Neuronal stem cell (in vitro differentiated cells): ENCODE measurements at regions not wholly inside any gene's neighbourhood (a gene's known extent, or its start where the extent isn't known, plus 50 kb on each side); places are given as distances from the start of the nearest gene placed in this dataset.

Source experiments
- DNase-seq: peaks from one replicate; pipeline ENCODE4 v3.0.0-alpha.2; 2013; ENCODE audit warnings: low spot score
- H2AFZ ChIP-seq: one replicate; pipeline ENCODE4 v1.6.1; 2013; ENCODE audit warnings: mild to moderate bottlenecking, low read length, inconsistent platforms
- H2AK5ac ChIP-seq: 2 replicates; pipeline ENCODE4 v1.6.1; 2013; ENCODE audit warnings: low read depth, mild to moderate bottlenecking, inconsistent platforms, low read length, moderate library complexity, mixed read lengths
- H2BK120ac ChIP-seq: 2 replicates; pipeline ENCODE4 v1.6.1; 2013; ENCODE audit warnings: low read depth, mild to moderate bottlenecking, inconsistent platforms, low read length, moderate library complexity, mixed read lengths
- H2BK12ac ChIP-seq: one replicate; pipeline ENCODE4 v1.6.1; 2013; ENCODE audit warnings: low read length, inconsistent platforms
- H2BK15ac ChIP-seq: 2 replicates; pipeline ENCODE4 v1.6.1; 2013; ENCODE audit warnings: mild to moderate bottlenecking, low read length, inconsistent platforms, mixed read lengths
- H2BK5ac ChIP-seq: one replicate; pipeline ENCODE4 v1.6.1; 2013; ENCODE audit warnings: inconsistent platforms, mild to moderate bottlenecking, low read length, moderate library complexity
- H3K14ac ChIP-seq: one replicate; pipeline ENCODE4 v1.6.1; 2013; ENCODE audit warnings: low read length, inconsistent platforms
- H3K18ac ChIP-seq: 2 replicates; pipeline ENCODE4 v1.6.1; 2013; ENCODE audit warnings: low read length, inconsistent platforms
- H3K23ac ChIP-seq: 2 replicates; pipeline ENCODE4 v1.6.1; 2013; ENCODE audit warnings: low read depth, mild to moderate bottlenecking, mixed read lengths, low read length, inconsistent platforms; ENCODE audit not compliant: poor library complexity
- H3K27ac ChIP-seq: replicated peaks from 3 replicates; pipeline ENCODE4 v1.5.1; 2013; ENCODE audit warnings: low read length, inconsistent platforms
- H3K27me3 ChIP-seq, 3 experiments: 2 replicates each; pipeline ENCODE4 v1.6.1; 2013; ENCODE audit warnings: low read length in 3 of 3, mild to moderate bottlenecking in 2 of 3, inconsistent platforms in 1 of 3, low read depth in 1 of 3, mixed read lengths in 1 of 3, moderate library complexity in 1 of 3; ENCODE audit not compliant: control insufficient read depth in 3 of 3, insufficient read depth in 3 of 3
- H3K36me3 ChIP-seq, 2 donors: replicated peaks in 1 of 2; 2 replicates each; pipeline ENCODE4 v1.6.1; 2013; ENCODE audit warnings: low read length in 2 of 2; ENCODE audit not compliant: control insufficient read depth in 2 of 2, insufficient read depth in 2 of 2
- H3K4ac ChIP-seq: 2 replicates; pipeline ENCODE4 v1.6.1; 2013; ENCODE audit warnings: inconsistent platforms, mild to moderate bottlenecking, low read length, moderate library complexity
- H3K4me1 ChIP-seq, 2 donors: 1 replicate in 1 of 2; 2 replicates in 1 of 2; pipeline ENCODE4 v1.6.1; 2013; ENCODE audit warnings: low read length in 2 of 2, low read depth in 1 of 2; ENCODE audit not compliant: control insufficient read depth in 2 of 2, insufficient read depth in 1 of 2
- H3K4me2 ChIP-seq: one replicate; pipeline ENCODE4 v1.6.1; 2013; ENCODE audit warnings: mild to moderate bottlenecking, low read length, inconsistent platforms; ENCODE audit not compliant: insufficient read depth, poor library complexity, severe bottlenecking
- H3K4me3 ChIP-seq, 2 donors: 2 replicates each; pipeline ENCODE4 v1.5.1; 2013; ENCODE audit warnings: low read length in 2 of 2, mild to moderate bottlenecking in 2 of 2, inconsistent platforms in 1 of 2, moderate library complexity in 1 of 2
- H3K79me1 ChIP-seq: one replicate; pipeline ENCODE4 v1.6.1; 2013; ENCODE audit warnings: low read depth, mild to moderate bottlenecking, inconsistent platforms, low read length, moderate library complexity
- H3K9ac ChIP-seq: one replicate; pipeline ENCODE4 v1.6.1; 2013; ENCODE audit warnings: mild to moderate bottlenecking, low read depth, low read length, inconsistent platforms; ENCODE audit not compliant: poor library complexity
- H3K9me3 ChIP-seq, 2 donors: replicated peaks in 1 of 2; 2 replicates each; pipeline versions ENCODE3 to v1.6.1; 2013; ENCODE audit warnings: low read length in 2 of 2, mild to moderate bottlenecking in 2 of 2, inconsistent platforms in 1 of 2, low read depth in 1 of 2, mixed read lengths in 1 of 2, moderate library complexity in 1 of 2; ENCODE audit not compliant: control insufficient read depth in 2 of 2, insufficient read depth in 1 of 2
- H4K8ac ChIP-seq: one replicate; pipeline ENCODE4 v1.6.1; 2013; ENCODE audit warnings: low read depth, mild to moderate bottlenecking, inconsistent platforms, low read length, moderate library complexity
- H4K91ac ChIP-seq: one replicate; pipeline ENCODE4 v1.6.1; 2013; ENCODE audit warnings: low read length, low read depth, mild to moderate bottlenecking, inconsistent platforms; ENCODE audit not compliant: poor library complexity
- WGBS, 2 donors: extraction: QIAGEN DNeasy Blood & Tissue Kit; methylation state at CpG; one replicate each; pipeline ENCODE4 v1.1.7; 2013; ENCODE audit warnings: missing lambda C conversion rate in 2 of 2, mixed read lengths in 1 of 2; ENCODE audit not compliant: insufficient read length in 2 of 2, insufficient replicate concordance in 1 of 2; ENCODE audit errors: extremely low coverage in 2 of 2; 5-methylcytosine and 5-hydroxymethylcytosine counted together

DNA sequence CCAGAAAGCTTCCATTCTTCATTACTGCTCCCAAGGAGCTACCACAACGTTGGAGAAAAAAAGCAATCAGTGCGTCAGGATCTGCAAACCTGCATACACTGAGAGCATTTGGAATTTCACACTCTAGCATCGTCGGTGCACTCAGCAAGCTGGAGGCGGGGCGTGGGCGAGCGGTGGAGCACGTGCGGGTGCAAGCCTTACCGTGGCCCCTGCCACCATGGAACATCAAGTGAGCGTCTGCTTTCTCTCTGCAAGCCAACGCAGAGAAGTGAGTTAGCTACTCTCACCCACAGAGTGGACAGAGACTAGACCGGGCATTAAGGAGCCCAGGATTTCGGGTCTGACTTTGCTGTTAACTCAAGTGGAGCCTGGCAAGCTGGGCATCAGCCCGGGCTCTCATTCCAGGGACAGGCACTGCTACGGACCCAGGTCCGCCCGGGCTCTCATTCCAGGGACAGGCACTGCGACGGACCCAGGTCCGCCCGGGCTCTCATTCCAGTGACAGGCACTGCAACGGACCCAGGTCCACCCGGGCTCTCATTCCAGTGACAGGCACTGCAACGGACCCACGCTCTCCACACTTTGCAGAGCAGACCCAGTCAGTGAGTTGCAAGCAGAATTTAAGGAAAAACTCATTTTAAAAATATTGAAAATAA is 124.1 kb upstream of the SPACA7 start:
- H3K14ac ChIP-seq: no peak overlapping the region
- H2BK120ac ChIP-seq: no peak overlapping the region
- H2BK15ac ChIP-seq: no peak overlapping the region
- H3K9me3 ChIP-seq: peaks cover 2 to 8% of the 10 kb centered on the region in 2 donors
- H2AFZ ChIP-seq: no peak overlapping the region
- no peaks in the 10 kb centered on the region for H3K79me1 ChIP-seq
- no CpG with 5 or more reads among the region's 27 CpGs for WGBS, 2 donors
- H2BK5ac ChIP-seq: no peak overlapping the region
- peak overlapping the region; percentile 23 for H3K18ac ChIP-seq
- H2AK5ac ChIP-seq: no peak overlapping the region
- H3K27ac ChIP-seq: no peak overlapping the region
- no peak for DNase-seq
- no peak overlapping the region for H3K4me3 ChIP-seq
- H3K23ac ChIP-seq: no peak overlapping the region
- no peak overlapping the region for H3K4ac ChIP-seq
- H4K91ac ChIP-seq: no peak overlapping the region
- H3K9ac ChIP-seq: no peak overlapping the region
- H3K4me2 ChIP-seq: no peak overlapping the region
- no peaks in the 10 kb centered on the region for H3K36me3 ChIP-seq
- H3K27me3 ChIP-seq: no peaks in the 10 kb centered on the region
- H4K8ac ChIP-seq: no peak overlapping the region
- peaks cover 8 to 9% of the 10 kb centered on the region in 2 donors for H3K4me1 ChIP-seq
- H2BK12ac ChIP-seq: no peak overlapping the region

- Histone ChIP-seq H4K8ac (no peak overlapping the region), H3K14ac (no peak overlapping the region), H3K4me3 (no peak overlapping the region), H3K23ac (peak overlapping the region; percentile 35), H3K9me3 (peaks cover 2 to 15% of the 10 kb centered on the region in 2 donors), H3K36me3 (no peaks in the 10 kb centered on the region), H2BK5ac (peak overlapping the region; percentile 6), H3K4ac (no peak overlapping the region), H3K9ac (no peak overlapping the region), H4K91ac (no peak overlapping the region), H3K79me1 (no peaks in the 10 kb centered on the region), H2BK15ac (peak overlapping the region; percentile 8), H3K18ac (peak overlapping the region; percentile 76), H2BK120ac (no peak overlapping the region), H2BK12ac (peak overlapping the region; percentile 23), H3K4me1 (peaks cover 5 to 8% of the 10 kb centered on the region in 2 donors), H2AFZ (peak overlapping the region; percentile 10), H3K4me2 (no peak overlapping the region), H3K27ac (no peak overlapping the region), H2AK5ac (peak overlapping the region; percentile 32), H3K27me3 (no peaks in the 10 kb centered on the region)
- WGBS, 2 donors: no CpG with 5 or more reads among the region's 29 CpGs
- DNase-seq: no peak
Measured at GRCh38 chr13:112252804-112253590, 123.2 kb upstream of the SPACA7 start.

GRCh38 chr13:112253631-112254030 is 122.5 kb upstream of the SPACA7 start:
- H4K91ac ChIP-seq: no peak overlapping the region
- H2AFZ ChIP-seq: no peak overlapping the region
- WGBS, 2 donors: no CpG with 5 or more reads among the region's 17 CpGs
- H2BK15ac ChIP-seq: peak overlapping the region; percentile 8
- peaks cover 3 to 5% of the 10 kb centered on the region in 2 donors for H3K4me1 ChIP-seq
- H3K27me3 ChIP-seq: no peaks in the 10 kb centered on the region
- no peaks in the 10 kb centered on the region for H3K79me1 ChIP-seq
- H2AK5ac ChIP-seq: peak overlapping the region; percentile 50
- H3K9ac ChIP-seq: no peak overlapping the region
- no peak overlapping the region for H3K4me3 ChIP-seq
- peaks cover 2 to 17% of the 10 kb centered on the region in 2 donors for H3K9me3 ChIP-seq
- H3K18ac ChIP-seq: peak overlapping the region; percentile 90
- no peak for DNase-seq
- H3K4ac ChIP-seq: peak overlapping the region; percentile 56
- H3K4me2 ChIP-seq: no peak overlapping the region
- H2BK5ac ChIP-seq: no peak overlapping the region
- H4K8ac ChIP-seq: no peak overlapping the region
- H2BK120ac ChIP-seq: no peak overlapping the region
- no peak overlapping the region for H3K23ac ChIP-seq
- no peaks in the 10 kb centered on the region for H3K36me3 ChIP-seq
- no peak overlapping the region for H3K14ac ChIP-seq
- H3K27ac ChIP-seq: no peak overlapping the region
- peak overlapping the region; percentile 41 for H2BK12ac ChIP-seq

DNA sequence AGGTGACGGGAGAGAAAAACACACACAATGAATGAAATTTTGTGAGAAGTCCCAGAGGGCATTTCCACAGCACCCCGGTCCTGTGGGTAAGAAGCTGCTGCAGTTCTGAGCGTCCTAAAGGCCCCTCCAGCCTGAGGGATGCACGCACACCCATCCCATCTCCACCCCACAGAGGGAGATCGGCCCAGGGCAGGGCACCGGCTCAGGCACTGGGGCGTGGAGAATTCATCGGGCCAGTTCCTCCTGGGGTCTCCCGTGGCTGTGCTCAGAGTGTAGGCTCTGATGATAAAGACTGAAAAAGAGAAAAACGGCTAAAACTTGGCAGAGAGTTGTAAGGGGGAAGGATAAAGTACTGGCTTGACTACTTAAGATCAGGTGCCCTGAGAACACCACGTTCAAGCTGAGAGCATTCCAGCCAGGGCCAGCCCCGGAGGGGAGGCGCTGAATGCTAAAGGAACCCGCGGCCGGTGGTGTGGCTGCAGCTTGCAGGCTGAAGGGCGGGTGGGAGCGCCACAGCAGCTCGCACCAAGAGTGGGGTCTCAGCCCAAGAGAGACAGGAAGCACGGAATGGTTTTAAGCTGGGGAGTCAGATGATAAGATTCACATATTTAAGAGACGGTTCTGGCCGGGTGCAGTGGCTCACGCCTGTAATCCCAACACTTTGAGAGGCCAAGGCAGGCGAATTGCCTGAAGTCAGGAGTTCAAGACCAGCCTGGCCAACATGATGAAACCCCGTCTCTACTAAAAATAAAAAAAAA is 121.9 kb upstream of the SPACA7 start:
- H2AK5ac ChIP-seq: peak overlapping the region; percentile 50
- peak overlapping the region; percentile 81 for H3K18ac ChIP-seq
- H3K4me2 ChIP-seq: no peak overlapping the region
- H3K23ac ChIP-seq: no peak overlapping the region
- no peaks in the 10 kb centered on the region for H3K27me3 ChIP-seq
- H3K9ac ChIP-seq: no peak overlapping the region
- H4K8ac ChIP-seq: no peak overlapping the region
- H2BK5ac ChIP-seq: no peak overlapping the region
- H2BK15ac ChIP-seq: no peak overlapping the region
- H3K4me1 ChIP-seq: peaks cover 3 to 5% of the 10 kb centered on the region in 2 donors
- peak overlapping the region; percentile 59 for H2AFZ ChIP-seq
- H3K4ac ChIP-seq: no peak overlapping the region
- H3K14ac ChIP-seq: no peak overlapping the region
- H3K27ac ChIP-seq: no peak overlapping the region
- H4K91ac ChIP-seq: no peak overlapping the region
- H2BK120ac ChIP-seq: no peak overlapping the region
- DNase-seq: no peak
- no peak overlapping the region for H3K4me3 ChIP-seq
- no peaks in the 10 kb centered on the region for H3K79me1 ChIP-seq
- H3K9me3 ChIP-seq: peaks cover 2 to 17% of the 10 kb centered on the region in 2 donors
- no CpG with 5 or more reads among the region's 25 CpGs for WGBS, 2 donors
- no peak overlapping the region for H2BK12ac ChIP-seq
- no peaks in the 10 kb centered on the region for H3K36me3 ChIP-seq
